ENCODE measurements at regions not wholly inside any gene's neighbourhood (a gene's known extent, or its start where the extent isn't known, plus 50 kb on each side); places are given as distances from the start of the nearest gene placed in this dataset.

DNA sequence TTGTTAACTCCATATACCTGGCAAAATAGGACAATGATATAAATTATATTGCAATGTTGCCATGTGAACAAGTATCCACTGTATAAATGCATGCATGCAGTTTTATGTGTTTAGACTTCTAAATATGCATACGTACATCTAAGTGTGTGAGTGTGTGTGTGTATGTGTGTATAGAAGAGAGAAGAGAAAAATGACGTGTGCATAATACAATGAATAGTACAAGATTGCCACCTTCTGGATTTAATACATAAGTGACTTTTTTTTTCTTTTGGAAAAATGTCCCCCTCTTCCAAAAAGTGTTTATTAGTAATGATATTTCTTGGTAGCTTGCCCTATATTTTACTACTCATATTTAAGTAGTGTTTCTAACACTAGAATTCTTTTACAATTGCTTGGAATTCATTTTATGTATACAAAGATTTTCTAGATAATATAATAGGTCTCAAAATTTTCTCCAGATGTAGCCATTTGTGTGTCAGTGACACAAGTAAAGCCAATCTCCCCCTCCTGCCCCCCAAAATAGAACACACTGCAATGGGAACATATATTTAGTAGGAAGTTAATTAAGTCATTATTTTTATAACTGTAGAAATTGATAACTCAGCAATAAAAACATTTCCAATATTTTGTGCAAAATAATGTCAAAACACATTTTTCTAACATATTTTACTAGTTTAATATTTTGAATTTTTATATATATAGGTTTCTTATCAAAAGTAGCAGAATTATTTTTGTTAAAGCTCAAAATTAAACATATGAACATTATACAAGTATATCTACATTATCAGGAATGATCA is 783.3 kb upstream of the ATXN8OS start:
- TF ChIP-seq, protein P1, sequence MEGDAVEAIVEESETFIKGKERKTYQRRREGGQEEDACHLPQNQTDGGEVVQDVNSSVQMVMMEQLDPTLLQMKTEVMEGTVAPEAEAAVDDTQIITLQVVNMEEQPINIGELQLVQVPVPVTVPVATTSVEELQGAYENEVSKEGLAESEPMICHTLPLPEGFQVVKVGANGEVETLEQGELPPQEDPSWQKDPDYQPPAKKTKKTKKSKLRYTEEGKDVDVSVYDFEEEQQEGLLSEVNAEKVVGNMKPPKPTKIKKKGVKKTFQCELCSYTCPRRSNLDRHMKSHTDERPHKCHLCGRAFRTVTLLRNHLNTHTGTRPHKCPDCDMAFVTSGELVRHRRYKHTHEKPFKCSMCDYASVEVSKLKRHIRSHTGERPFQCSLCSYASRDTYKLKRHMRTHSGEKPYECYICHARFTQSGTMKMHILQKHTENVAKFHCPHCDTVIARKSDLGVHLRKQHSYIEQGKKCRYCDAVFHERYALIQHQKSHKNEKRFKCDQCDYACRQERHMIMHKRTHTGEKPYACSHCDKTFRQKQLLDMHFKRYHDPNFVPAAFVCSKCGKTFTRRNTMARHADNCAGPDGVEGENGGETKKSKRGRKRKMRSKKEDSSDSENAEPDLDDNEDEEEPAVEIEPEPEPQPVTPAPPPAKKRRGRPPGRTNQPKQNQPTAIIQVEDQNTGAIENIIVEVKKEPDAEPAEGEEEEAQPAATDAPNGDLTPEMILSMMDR (IDR thresholded peaks at IDR 0.05; ENCODE audit: low read depth, low read length), result no peak
- TF ChIP-seq POLR2A (IDR thresholded peaks at IDR 0.05; ENCODE audit: extremely low read depth, insufficient read length) (no peak), MYC (IDR thresholded peaks at IDR 0.05; ENCODE audit: low read depth, low read length) (no peak)
- TF ChIP-seq, protein P2, sequence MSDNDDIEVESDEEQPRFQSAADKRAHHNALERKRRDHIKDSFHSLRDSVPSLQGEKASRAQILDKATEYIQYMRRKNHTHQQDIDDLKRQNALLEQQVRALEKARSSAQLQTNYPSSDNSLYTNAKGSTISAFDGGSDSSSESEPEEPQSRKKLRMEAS (IDR thresholded peaks at IDR 0.05; ENCODE audit: low read depth, low read length), result no peak
